Stimulated activated CD4-positive, alpha-beta T cell treated with anti-CD3 and anti-CD28 coated beads, Interleukin-1b, Interleukin-23, amount 100 ng/mL, for 48 hours (primary cell): ENCODE measurements at regions not wholly inside any gene's neighbourhood (a gene's known extent, or its start where the extent isn't known, plus 50 kb on each side); places are given as distances from the start of the nearest gene placed in this dataset.

Experiments used
- DNase-seq: peaks from one replicate; pipeline ENCODE4 v3.0.0-alpha.2; 2020

GRCh38 chr9:86470326-86470725 lies 116.1 kb upstream of the TUT7 start:
- DNase-seq = no peak

GRCh38 chr9:86469476-86470250 lies 115.5 kb upstream of the TUT7 start:
- DNase-seq = no peak

GRCh38 chr9:86464242-86464641 lies 110.0 kb upstream of the TUT7 start:
- no peak for DNase-seq

- no peak for DNase-seq
Measured at GRCh38 chr9:86460216-86461002, 106.2 kb upstream of the TUT7 start.

- DNase-seq = no peak
Measured at GRCh38 chr9:86459599-86460155, 105.5 kb upstream of the TUT7 start.

- DNase-seq = no peak
Measured at GRCh38 chr9:86459191-86459590, 105.0 kb upstream of the TUT7 start.

GRCh38 chr9:86458191-86458855 lies 104.1 kb upstream of the TUT7 start:
- DNase-seq = no peak

- no peak for DNase-seq
Measured at GRCh38 chr9:86456416-86456815, 102.2 kb upstream of the TUT7 start.

GRCh38 chr9:86454701-86455615 lies 100.7 kb upstream of the TUT7 start:
- no peak for DNase-seq

- no peak for DNase-seq
Measured at GRCh38 chr9:86452201-86452828, 98.1 kb upstream of the TUT7 start.

- no peak for DNase-seq
Measured at GRCh38 chr9:86449246-86449645, 95.0 kb upstream of the TUT7 start.

- DNase-seq = no peak
Measured at GRCh38 chr9:86445671-86446070, 91.5 kb upstream of the TUT7 start.

GRCh38 chr9:86443992-86444391 lies 89.8 kb upstream of the TUT7 start:
- no peak for DNase-seq

- DNase-seq = no peak
Measured at GRCh38 chr9:86434039-86434726, 80.0 kb upstream of the TUT7 start.

GRCh38 chr9:86424251-86424891 lies 70.2 kb upstream of the TUT7 start:
- no peak for DNase-seq

GRCh38 chr9:86413971-86414880 lies 60.0 kb upstream of the TUT7 start:
- DNase-seq = no peak

- DNase-seq = no peak
Measured at GRCh38 chr9:86410281-86410680, 56.1 kb upstream of the TUT7 start.

GRCh38 chr9:86408121-86408520 lies 53.9 kb upstream of the TUT7 start:
- DNase-seq = no peak

GRCh38 chr9:86407022-86407421 lies 52.8 kb upstream of the TUT7 start:
- peak; percentile 35 for DNase-seq

GRCh38 chr9:86406366-86406765 lies 52.2 kb upstream of the TUT7 start:
- no peak for DNase-seq
